ENCODE measurements at regions not wholly inside any gene's neighbourhood (a gene's known extent, or its start where the extent isn't known, plus 50 kb on each side); places are given as distances from the start of the nearest gene placed in this dataset.
"Not testable (repeated sequence)": the region's sequence is repeated elsewhere in the genome, so short reads cannot be mapped to it uniquely, and the experiment has no call there.

DNA sequence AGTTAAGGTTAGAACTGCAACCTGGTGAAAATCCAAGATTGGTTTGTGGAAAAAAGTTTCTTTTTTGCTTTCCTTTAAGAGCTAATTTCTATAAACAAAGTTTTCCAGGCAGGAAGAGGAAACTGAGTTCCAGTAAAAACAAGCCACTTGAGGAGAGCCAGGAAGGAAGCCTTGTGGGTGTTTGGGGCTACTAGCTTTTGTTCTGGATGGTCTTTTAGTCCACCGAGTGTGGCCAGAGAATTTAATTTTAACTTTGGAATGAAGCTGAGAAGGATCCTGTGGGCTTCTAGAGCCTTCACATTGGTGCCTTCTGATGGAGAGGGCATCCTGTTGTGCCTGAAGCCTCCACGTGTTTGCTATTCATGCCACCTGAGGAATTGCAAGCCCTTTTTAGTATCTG, 327.9 kb downstream of the C12orf75 start:
- WGBS (ENCODE audit: insufficient coverage), result 80% methylated on average over 2 of the region's 2 CpGs
- H3K4me3 ChIP-seq (ENCODE audit: control insufficient read depth in 1 of 7, extremely low read depth in 1 of 7, insufficient read depth in 4 of 7, low read depth in 2 of 7, low read length in 6 of 7), result no peak overlapping the region
- peaks cover 0 to 3% (median 0%) of the 10 kb centered on the region in 5 experiments for H3K27me3 ChIP-seq (replicated peaks in 2 of 5; ENCODE audit: control insufficient read depth in 4 of 5, insufficient read depth in 5 of 5, low read length in 4 of 5)
- no peak for DNase-seq
- H3K27ac ChIP-seq (ENCODE audit: insufficient read depth in 1 of 2, low read depth in 1 of 2, low read length in 2 of 2, poor library complexity in 1 of 2, severe bottlenecking in 2 of 2), result no peak overlapping the region
- ChIA-PET POLR2A (no interaction called here), CTCF (no interaction called here)
- H3K4me1 ChIP-seq (ENCODE audit: control extremely low read depth in 1 of 4, control insufficient read depth in 4 of 4, insufficient read depth in 4 of 4, low read length in 3 of 4), result no peaks in the 10 kb centered on the region
- H3K36me3 ChIP-seq (ENCODE audit: control insufficient read depth in 4 of 4, insufficient read depth in 4 of 4, low read length in 3 of 4), result no peaks in the 10 kb centered on the region
- no peaks in the 10 kb centered on the region for H3K9me3 ChIP-seq (ENCODE audit: control extremely low read depth in 1 of 5, control insufficient read depth in 4 of 5, insufficient read depth in 2 of 5, low read depth in 1 of 5, low read length in 4 of 5)

DNA sequence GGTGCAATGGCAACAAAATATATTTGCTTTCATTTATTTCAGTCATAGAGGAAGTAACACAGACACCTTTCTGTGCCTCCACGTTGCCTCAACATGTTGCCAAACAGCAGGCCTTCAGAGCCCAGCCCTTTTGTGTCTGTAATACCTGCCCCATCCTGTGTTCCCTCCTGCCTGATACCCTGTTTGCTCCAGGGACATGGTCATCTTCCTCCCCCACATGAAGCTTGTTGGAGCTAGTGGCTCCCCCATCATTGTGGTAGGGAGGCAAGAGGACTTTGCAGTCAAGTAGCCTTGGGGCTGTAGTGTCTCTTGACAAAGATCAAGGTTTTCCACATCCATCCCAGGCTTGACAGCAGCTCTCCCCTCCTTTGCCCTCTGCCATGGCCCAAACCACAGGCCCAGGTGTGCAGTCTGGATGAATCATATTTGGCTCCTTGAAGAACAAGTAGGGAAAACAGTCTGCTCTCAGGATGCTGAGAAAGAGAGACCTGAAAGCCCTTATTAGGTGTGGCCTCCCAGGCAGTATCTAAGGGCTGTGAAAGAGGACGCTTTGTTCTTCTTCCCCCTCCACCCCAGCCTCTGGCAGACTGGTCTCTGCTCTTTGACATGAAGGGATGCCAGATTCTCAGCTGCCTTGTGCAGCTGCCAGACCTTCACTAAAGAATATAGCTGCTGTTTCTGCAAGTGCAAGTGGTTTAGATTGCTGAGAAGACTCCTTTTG, 329.0 kb downstream of the C12orf75 start:
- H3K4me1 ChIP-seq (ENCODE audit: control extremely low read depth in 1 of 4, control insufficient read depth in 4 of 4, insufficient read depth in 4 of 4, low read length in 3 of 4), result no peaks in the 10 kb centered on the region
- no peak for DNase-seq
- H3K36me3 ChIP-seq (ENCODE audit: control insufficient read depth in 4 of 4, insufficient read depth in 4 of 4, low read length in 3 of 4), result no peaks in the 10 kb centered on the region
- peaks cover 0 to 3% (median 0%) of the 10 kb centered on the region in 5 experiments for H3K27me3 ChIP-seq (replicated peaks in 2 of 5; ENCODE audit: control insufficient read depth in 4 of 5, insufficient read depth in 5 of 5, low read length in 4 of 5)
- ChIA-PET POLR2A (no interaction called here), CTCF (no interaction called here)
- 89% methylated on average over 2 of the region's 2 CpGs for WGBS (ENCODE audit: insufficient coverage)
- no peak overlapping the region for H3K27ac ChIP-seq (ENCODE audit: insufficient read depth in 1 of 2, low read depth in 1 of 2, low read length in 2 of 2, poor library complexity in 1 of 2, severe bottlenecking in 2 of 2)
- H3K4me3 ChIP-seq (ENCODE audit: control insufficient read depth in 1 of 7, extremely low read depth in 1 of 7, insufficient read depth in 4 of 7, low read depth in 2 of 7, low read length in 6 of 7), result no peak overlapping the region
- H3K9me3 ChIP-seq (ENCODE audit: control extremely low read depth in 1 of 5, control insufficient read depth in 4 of 5, insufficient read depth in 2 of 5, low read depth in 1 of 5, low read length in 4 of 5), result no peaks in the 10 kb centered on the region

DNA sequence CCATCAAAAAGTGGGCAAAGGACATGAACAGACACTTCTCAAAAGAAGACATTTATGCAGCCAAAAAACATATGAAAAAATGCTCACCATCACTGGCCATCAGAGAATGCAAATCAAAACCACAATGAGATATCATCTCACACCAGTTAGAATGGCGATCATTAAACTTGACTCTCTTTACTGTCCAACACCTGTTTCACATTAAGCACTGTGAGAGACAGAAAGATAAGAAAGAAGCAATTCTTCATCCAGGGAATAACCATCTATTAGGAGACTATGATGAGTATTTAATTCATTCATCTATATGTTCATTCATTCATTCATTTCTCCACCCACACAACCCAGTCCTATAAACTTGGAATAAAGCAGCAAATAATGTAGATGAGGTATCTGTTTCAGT, 334.3 kb downstream of the C12orf75 start:
- H3K36me3 ChIP-seq (ENCODE audit: control insufficient read depth in 4 of 4, insufficient read depth in 4 of 4, low read length in 3 of 4); H3K27ac ChIP-seq (ENCODE audit: insufficient read depth in 1 of 2, low read depth in 1 of 2, low read length in 2 of 2, poor library complexity in 1 of 2, severe bottlenecking in 2 of 2); H3K9me3 ChIP-seq (ENCODE audit: control extremely low read depth in 1 of 5, control insufficient read depth in 4 of 5, insufficient read depth in 2 of 5, low read depth in 1 of 5, low read length in 4 of 5); POLR2A ChIA-PET; CTCF ChIA-PET; H3K4me1 ChIP-seq (ENCODE audit: control extremely low read depth in 1 of 4, control insufficient read depth in 4 of 4, insufficient read depth in 4 of 4, low read length in 3 of 4); H3K4me3 ChIP-seq (ENCODE audit: control insufficient read depth in 1 of 7, extremely low read depth in 1 of 7, insufficient read depth in 4 of 7, low read depth in 2 of 7, low read length in 6 of 7); DNase-seq; H3K27me3 ChIP-seq (replicated peaks in 2 of 5; ENCODE audit: control insufficient read depth in 4 of 5, insufficient read depth in 5 of 5, low read length in 4 of 5): not testable (repeated sequence)
- WGBS (ENCODE audit: insufficient coverage), result no CpG with 5 or more reads among the region's 1 CpG

DNA sequence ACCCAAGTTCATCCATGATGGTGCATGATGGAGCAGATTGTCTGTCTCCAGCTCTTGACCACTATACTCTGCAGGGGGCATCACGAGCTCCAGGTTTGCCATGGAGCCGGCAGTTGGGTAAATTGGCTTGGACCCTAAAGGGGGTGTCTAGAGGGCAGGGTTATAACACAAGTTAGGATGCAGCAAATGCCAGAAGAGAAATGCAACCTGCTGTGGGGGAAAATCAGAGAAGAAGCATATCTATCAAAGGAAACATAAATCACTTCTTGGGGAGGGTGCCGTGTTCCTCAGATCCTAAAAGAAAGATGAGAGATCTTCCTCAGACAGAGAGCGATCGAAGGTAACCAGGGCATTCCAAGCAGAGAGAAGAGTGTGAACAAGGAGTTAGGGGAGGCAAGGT, 334.9 kb downstream of the C12orf75 start:
- no peak overlapping the region for H3K4me3 ChIP-seq (ENCODE audit: control insufficient read depth in 1 of 7, extremely low read depth in 1 of 7, insufficient read depth in 4 of 7, low read depth in 2 of 7, low read length in 6 of 7)
- DNase-seq, result no peak
- no peak overlapping the region for H3K27ac ChIP-seq (ENCODE audit: insufficient read depth in 1 of 2, low read depth in 1 of 2, low read length in 2 of 2, poor library complexity in 1 of 2, severe bottlenecking in 2 of 2)
- CTCF ChIA-PET, result no interaction called here
- peaks cover 0 to 2% (median 0%) of the 10 kb centered on the region in 5 experiments for H3K9me3 ChIP-seq (ENCODE audit: control extremely low read depth in 1 of 5, control insufficient read depth in 4 of 5, insufficient read depth in 2 of 5, low read depth in 1 of 5, low read length in 4 of 5)
- 100% methylated on average over 4 of the region's 5 CpGs for WGBS (ENCODE audit: insufficient coverage)
- no peaks in the 10 kb centered on the region for H3K4me1 ChIP-seq (ENCODE audit: control extremely low read depth in 1 of 4, control insufficient read depth in 4 of 4, insufficient read depth in 4 of 4, low read length in 3 of 4)
- peaks cover 0 to 4% (median 0%) of the 10 kb centered on the region in 5 experiments for H3K27me3 ChIP-seq (replicated peaks in 2 of 5; ENCODE audit: control insufficient read depth in 4 of 5, insufficient read depth in 5 of 5, low read length in 4 of 5)
- POLR2A ChIA-PET, result no interaction called here
- H3K36me3 ChIP-seq (ENCODE audit: control insufficient read depth in 4 of 4, insufficient read depth in 4 of 4, low read length in 3 of 4), result no peaks in the 10 kb centered on the region

DNA sequence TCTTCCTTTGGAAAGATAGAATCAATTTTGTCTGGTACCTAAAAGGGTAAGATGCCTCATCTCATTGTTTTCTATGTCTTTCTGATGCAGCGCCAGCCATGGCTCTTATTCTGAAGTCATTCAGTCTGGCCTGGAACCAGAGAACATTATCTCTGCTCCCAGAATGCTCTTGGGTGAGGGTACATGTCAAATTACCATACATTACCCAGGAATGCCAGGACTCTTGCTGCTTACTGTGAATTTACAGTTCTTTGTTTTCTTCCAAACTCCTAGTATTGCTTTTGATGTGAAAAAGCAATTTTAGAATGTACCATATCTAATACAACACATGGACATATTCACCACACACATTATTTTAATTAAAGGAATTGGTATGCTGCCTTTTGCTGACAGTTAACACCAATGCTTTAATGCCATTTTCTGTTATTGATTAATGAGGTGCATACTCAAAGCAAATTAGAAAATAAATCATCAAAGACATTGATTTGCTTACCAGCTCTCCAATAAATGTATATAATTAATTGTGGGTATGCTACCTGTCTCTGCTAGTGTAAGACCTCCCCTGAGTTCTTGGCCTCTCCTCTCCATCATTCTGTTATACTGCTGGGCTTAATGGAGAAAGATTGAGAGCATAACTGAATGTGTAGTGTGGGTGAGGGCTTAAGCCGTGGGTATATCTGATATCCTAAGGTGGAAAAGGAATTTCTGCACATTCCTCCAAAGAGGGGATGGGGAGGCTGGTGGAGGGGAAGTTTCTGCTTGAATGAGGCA, 337.7 kb downstream of the C12orf75 start:
- POLR2A ChIA-PET, result no interaction called here
- H3K4me3 ChIP-seq (ENCODE audit: control insufficient read depth in 1 of 7, extremely low read depth in 1 of 7, insufficient read depth in 4 of 7, low read depth in 2 of 7, low read length in 6 of 7), result no peak overlapping the region
- H3K9me3 ChIP-seq (ENCODE audit: control extremely low read depth in 1 of 5, control insufficient read depth in 4 of 5, insufficient read depth in 2 of 5, low read depth in 1 of 5, low read length in 4 of 5), result peaks cover 0 to 2% (median 0%) of the 10 kb centered on the region in 5 experiments
- H3K4me1 ChIP-seq (ENCODE audit: control extremely low read depth in 1 of 4, control insufficient read depth in 4 of 4, insufficient read depth in 4 of 4, low read length in 3 of 4), result no peaks in the 10 kb centered on the region
- CTCF ChIA-PET, result no interaction called here
- peaks cover 0 to 4% (median 0%) of the 10 kb centered on the region in 5 experiments for H3K27me3 ChIP-seq (replicated peaks in 2 of 5; ENCODE audit: control insufficient read depth in 4 of 5, insufficient read depth in 5 of 5, low read length in 4 of 5)
- no peak overlapping the region for H3K27ac ChIP-seq (ENCODE audit: insufficient read depth in 1 of 2, low read depth in 1 of 2, low read length in 2 of 2, poor library complexity in 1 of 2, severe bottlenecking in 2 of 2)
- 100% methylated on average over 1 of the region's 2 CpGs for WGBS (ENCODE audit: insufficient coverage)
- DNase-seq, result no peak
- no peaks in the 10 kb centered on the region for H3K36me3 ChIP-seq (ENCODE audit: control insufficient read depth in 4 of 4, insufficient read depth in 4 of 4, low read length in 3 of 4)

DNA sequence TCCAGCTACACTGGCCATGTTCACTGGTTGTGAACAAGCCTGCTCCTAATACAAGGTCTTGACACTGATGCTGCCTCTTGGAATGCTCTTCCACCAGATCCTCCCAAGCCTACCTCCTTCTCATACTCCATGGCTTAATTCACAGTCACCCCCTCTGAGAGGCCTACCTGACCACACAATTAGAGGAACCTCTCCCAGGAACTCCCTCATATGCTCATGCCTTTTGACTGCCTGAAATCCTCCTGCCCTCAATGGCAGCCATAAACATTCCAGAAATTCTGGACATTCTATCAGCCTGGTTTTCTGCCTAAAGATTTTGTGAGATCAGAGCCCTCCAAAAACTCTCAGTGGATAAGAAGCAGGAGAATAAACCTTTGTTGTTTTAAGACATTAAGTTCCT, 340.2 kb downstream of the C12orf75 start:
- peaks cover 0 to 2% (median 0%) of the 10 kb centered on the region in 5 experiments for H3K9me3 ChIP-seq (ENCODE audit: control extremely low read depth in 1 of 5, control insufficient read depth in 4 of 5, insufficient read depth in 2 of 5, low read depth in 1 of 5, low read length in 4 of 5)
- H3K4me3 ChIP-seq (ENCODE audit: control insufficient read depth in 1 of 7, extremely low read depth in 1 of 7, insufficient read depth in 4 of 7, low read depth in 2 of 7, low read length in 6 of 7), result no peak overlapping the region
- no peaks in the 10 kb centered on the region for H3K4me1 ChIP-seq (ENCODE audit: control extremely low read depth in 1 of 4, control insufficient read depth in 4 of 4, insufficient read depth in 4 of 4, low read length in 3 of 4)
- POLR2A ChIA-PET, result no interaction called here
- H3K36me3 ChIP-seq (ENCODE audit: control insufficient read depth in 4 of 4, insufficient read depth in 4 of 4, low read length in 3 of 4), result no peaks in the 10 kb centered on the region
- no peak for DNase-seq
- CTCF ChIA-PET, result no interaction called here
- H3K27me3 ChIP-seq (replicated peaks in 2 of 5; ENCODE audit: control insufficient read depth in 4 of 5, insufficient read depth in 5 of 5, low read length in 4 of 5), result peaks cover 0 to 2% (median 0%) of the 10 kb centered on the region in 5 experiments
- H3K27ac ChIP-seq (ENCODE audit: insufficient read depth in 1 of 2, low read depth in 1 of 2, low read length in 2 of 2, poor library complexity in 1 of 2, severe bottlenecking in 2 of 2), result no peak overlapping the region

DNA sequence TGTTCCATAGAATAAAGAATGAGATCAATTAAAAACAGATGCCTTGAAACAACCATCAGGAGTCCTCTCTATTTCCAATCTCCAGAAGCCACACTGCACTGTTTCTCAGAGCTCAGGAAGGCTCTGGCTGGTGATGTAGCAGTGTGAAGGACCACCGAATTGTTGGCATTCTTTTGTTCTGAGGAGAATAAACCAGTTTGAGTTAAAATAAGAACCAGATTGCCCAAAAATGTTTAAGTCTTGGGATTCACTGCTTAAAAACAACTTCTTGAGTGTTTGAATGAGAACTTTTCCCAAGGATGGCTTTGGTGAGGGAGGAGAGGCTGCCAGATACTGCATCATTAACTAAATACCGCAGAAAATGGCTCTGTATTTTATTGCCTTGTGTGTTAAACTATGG, 341.2 kb downstream of the C12orf75 start:
- Histone ChIP-seq H3K27me3 (replicated peaks in 2 of 5; ENCODE audit: control insufficient read depth in 4 of 5, insufficient read depth in 5 of 5, low read length in 4 of 5) (peaks cover 0 to 2% (median 0%) of the 10 kb centered on the region in 5 experiments), H3K4me3 (ENCODE audit: control insufficient read depth in 1 of 7, extremely low read depth in 1 of 7, insufficient read depth in 4 of 7, low read depth in 2 of 7, low read length in 6 of 7) (no peak overlapping the region), H3K4me1 (ENCODE audit: control extremely low read depth in 1 of 4, control insufficient read depth in 4 of 4, insufficient read depth in 4 of 4, low read length in 3 of 4) (no peaks in the 10 kb centered on the region), H3K36me3 (ENCODE audit: control insufficient read depth in 4 of 4, insufficient read depth in 4 of 4, low read length in 3 of 4) (no peaks in the 10 kb centered on the region), H3K9me3 (ENCODE audit: control extremely low read depth in 1 of 5, control insufficient read depth in 4 of 5, insufficient read depth in 2 of 5, low read depth in 1 of 5, low read length in 4 of 5) (peaks cover 0 to 2% (median 0%) of the 10 kb centered on the region in 5 experiments), H3K27ac (ENCODE audit: insufficient read depth in 1 of 2, low read depth in 1 of 2, low read length in 2 of 2, poor library complexity in 1 of 2, severe bottlenecking in 2 of 2) (no peak overlapping the region)
- ChIA-PET CTCF (no interaction called here), POLR2A (no interaction called here)
- DNase-seq, result no peak
- 100% methylated on average over 1 of the region's 2 CpGs for WGBS (ENCODE audit: insufficient coverage)
